C1 segment of cervical spinal cord (tissue), 14 donors: ENCODE measurements at regions not wholly inside any gene's neighbourhood (a gene's known extent, or its start where the extent isn't known, plus 50 kb on each side); places are given as distances from the start of the nearest gene placed in this dataset.
"Not testable (repeated sequence)": the region's sequence is repeated elsewhere in the genome, so short reads cannot be mapped to it uniquely, and the experiment has no call there.

Source experiments
- DNase-seq, 14 donors: peaks; one replicate each; lab custom pipeline; 2025; lab: John Stamatoyannopoulos, UW

- DNase-seq: not testable (repeated sequence)
Observed at GRCh38 chr5:179456075-179456474, 94.3 kb upstream of the RUFY1 start.

DNA sequence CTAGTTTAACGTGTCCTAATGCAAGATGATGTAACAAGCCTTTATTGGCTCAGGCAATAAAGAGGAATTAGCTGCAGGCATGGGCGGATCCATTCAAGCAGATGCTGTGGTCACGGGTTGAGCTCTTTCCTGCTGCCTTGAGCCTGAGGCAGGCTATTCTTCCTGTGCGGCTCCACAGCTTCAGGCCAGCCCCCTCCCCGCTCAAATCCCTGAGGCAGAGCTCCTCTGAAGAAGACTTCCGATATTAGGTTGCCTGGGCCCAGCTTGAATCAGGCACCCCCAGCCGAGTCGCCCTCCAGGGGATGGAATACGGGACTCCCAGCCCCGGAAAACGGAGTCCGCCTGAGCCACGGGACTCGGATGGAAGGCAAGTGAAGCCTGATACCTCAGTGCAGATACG lies 95.0 kb upstream of the RUFY1 start:
- DNase-seq: no peak

DNA sequence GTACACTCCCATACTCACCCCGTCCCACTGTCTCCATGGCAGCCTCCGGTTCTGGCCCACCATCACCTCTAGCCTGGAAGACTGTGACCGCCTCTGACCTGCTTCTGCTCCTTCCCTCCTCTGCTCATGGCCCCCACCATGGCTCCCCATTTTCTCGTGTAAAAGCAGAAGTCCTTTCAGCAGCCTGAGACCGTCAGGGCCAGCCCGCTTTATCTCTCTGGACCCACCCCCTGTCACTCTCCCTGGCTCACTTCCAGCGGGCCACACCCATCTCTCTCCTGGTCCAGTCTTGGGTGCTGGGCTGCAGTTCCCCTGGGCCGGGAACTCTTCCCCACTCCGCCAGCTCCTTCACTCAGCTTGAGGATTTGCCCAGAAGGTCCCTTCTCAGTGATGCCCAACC lies 96.0 kb upstream of the RUFY1 start:
- DNase-seq: no peak

DNA sequence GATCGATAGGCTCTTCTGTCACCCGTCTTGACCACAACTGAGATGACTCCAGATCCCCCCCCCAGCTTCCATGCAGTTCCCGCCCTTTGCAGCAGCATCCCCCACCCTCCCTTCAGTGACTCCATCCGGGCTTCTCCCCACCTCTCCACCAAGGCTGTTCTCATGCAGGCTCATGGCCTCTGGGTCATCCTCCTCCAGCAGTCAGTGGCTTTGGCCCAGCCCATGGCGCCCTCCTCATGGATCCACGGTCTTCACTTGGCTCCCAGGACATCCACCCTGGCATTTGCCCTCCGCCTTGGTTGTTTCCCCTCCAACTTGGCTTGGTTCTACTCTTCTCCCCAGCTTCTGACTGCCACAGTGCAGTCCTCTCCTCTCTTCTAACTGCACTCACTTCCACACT lies 96.7 kb upstream of the RUFY1 start:
- no peak for DNase-seq

DNA sequence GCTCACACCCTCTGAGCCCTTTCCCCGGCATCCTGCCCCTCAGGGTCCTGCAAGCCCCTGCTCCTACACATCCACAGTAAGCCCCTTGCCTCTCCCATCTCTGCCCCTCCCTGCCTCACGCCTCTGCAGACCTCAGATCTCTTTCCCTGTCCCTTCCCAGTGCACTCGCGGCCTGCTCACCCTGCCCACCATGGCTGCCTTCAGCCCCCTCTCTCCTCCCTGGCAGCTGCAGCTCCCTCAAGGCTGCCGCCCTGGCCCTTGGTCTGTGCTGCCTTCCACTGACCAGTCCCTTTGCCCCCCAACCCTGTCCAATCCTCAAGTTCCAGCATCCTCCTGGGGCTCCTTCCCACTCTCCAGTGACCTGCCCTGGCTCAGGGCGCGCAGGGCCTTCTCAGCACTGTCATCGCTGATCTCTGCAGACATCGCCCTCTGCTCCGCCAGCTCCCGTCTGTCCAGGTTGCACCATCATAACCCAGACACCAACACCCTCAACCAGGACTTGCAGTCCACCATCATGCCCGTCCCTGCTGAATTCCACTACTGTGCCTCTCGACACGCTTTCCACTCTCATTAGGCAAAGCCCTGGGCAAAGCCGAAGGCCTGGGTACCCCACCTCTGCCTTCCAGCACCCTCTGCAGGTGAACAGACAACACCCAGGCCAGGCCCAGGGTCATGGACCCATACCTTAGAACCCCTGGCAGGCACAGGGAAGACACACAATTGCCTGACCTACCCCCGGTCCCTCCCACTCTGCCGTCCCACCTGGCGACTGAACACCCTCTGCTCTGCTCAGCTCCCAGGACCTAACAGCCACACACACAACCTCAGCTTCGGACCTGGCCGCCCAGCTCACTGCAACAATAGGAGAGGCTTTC lies 97.8 kb upstream of the RUFY1 start:
- no peak for DNase-seq

GRCh38 chr5:179451828-179452196 lies 98.5 kb upstream of the RUFY1 start:
- no peak for DNase-seq

GRCh38 chr5:179451114-179451827 lies 99.1 kb upstream of the RUFY1 start:
- peak in 1 of 14 donors; percentile 6 for DNase-seq

- not testable (repeated sequence) for DNase-seq
Observed at GRCh38 chr5:179449950-179450349, 100.4 kb upstream of the RUFY1 start.

DNA sequence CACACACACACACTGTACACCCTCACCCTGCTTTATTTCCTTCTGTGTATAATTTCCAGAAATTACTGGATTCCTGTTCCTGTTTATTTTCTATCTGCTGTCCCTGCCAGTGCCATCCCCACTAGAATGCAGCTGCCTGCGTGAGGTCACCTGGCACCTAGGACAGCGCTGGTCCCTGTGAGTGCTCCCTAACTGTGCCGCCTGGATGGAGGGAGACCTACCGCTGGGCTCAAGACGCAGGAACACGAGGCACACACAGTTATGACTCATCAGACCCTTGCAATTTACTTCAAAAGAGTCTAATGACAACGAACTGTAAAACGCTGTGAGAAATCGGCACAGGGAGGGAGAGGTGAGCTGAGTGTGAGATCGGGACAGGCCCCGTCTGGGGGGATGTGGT lies 102.1 kb upstream of the RUFY1 start:
- not testable (repeated sequence) for DNase-seq

DNA sequence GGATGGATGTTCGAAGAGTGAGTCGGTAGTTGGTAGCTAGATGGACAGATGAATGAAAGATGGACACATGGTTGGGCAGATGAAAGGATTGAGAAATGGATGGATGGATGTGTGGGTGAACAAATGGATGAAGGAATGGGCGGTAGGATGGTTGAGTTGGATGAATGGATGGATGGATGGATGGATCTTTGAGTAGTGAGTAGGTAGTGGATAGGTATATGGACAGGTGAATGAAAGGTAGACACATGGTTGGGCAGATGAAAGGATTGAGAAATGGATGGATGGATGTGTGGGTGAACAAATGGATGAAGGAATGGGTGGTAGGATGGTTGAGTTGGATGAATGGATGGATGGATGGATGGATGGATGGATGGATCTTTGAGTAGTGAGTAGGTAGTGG lies 97.0 kb upstream of the ADAMTS2 start:
- not testable (repeated sequence) for DNase-seq

GRCh38 chr5:179439181-179439985 lies 94.1 kb upstream of the ADAMTS2 start:
- DNase-seq: no peak

- DNase-seq: no peak
Observed at GRCh38 chr5:179438461-179438860, 93.2 kb upstream of the ADAMTS2 start.

- no peak for DNase-seq
Observed at GRCh38 chr5:179438011-179438441, 92.8 kb upstream of the ADAMTS2 start.

DNA sequence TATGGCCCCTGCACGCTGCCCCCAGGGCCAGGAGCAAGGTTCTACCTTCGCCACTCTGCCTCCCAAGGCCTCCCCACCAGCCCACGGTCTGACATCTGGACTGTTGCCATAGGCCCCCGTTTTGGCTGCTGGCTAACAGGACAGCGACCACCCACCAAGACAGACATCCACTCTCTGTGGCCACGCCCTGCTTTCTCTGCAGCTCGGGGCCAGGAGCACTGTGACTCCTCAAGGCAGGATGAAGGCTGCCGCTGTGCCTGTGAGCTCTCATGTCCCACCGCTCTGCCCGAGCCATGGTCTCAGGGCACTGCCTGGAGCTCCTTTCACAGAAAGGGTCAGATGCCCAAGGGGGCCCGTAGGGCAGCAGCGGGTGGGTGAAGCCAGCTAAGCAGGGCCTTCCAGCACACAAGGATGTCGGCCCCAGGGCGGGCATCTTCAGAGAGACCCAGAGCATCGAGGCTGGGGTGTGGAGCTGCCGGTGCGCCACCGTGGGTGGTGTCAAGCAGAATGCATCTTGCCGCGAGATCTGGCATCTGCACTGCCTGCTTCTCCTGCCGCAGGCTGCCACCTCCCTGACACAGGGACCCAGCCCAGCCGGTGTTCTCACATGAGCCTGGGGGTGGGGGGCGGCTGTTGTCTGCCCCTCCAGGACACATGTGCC lies 92.2 kb upstream of the ADAMTS2 start:
- no peak for DNase-seq

DNA sequence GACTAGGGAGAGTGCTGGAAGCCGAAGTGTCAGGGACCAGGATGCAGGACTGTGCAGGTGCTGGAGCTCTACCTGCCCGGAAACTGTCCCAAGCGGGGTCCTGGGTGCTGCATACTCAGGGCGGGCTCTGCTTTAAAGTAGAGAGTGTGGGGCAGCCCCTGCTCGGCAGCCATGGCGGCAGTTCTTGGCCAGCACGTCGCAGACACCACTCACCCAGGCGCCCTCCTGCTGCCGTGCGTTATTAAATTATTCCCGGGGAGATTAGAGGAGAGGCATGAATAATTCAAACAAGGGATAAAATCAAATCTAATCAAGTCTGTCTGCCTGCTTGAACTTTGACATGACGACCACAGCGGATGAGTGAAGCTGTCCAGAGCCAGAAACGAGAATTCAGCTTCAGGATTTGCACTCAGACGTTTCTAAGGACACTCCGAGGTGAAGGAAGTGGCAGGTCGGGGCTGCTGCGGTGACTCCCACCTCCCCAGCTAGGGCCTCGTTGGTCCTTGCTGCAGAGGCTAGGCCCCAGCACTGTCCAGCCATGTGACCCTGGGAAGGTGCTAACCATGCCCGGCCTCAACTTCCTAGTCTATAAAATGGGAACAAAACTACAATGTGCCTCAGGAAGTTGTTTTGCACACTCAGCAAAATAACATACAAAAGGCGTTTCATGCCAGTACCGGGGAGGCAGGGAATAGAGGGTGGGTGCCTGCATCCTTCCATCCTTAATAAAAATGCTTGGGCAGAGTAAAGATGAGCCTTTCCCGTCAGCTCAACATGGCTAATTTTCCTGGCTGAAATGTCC lies 91.3 kb upstream of the ADAMTS2 start:
- DNase-seq: no peak

DNA sequence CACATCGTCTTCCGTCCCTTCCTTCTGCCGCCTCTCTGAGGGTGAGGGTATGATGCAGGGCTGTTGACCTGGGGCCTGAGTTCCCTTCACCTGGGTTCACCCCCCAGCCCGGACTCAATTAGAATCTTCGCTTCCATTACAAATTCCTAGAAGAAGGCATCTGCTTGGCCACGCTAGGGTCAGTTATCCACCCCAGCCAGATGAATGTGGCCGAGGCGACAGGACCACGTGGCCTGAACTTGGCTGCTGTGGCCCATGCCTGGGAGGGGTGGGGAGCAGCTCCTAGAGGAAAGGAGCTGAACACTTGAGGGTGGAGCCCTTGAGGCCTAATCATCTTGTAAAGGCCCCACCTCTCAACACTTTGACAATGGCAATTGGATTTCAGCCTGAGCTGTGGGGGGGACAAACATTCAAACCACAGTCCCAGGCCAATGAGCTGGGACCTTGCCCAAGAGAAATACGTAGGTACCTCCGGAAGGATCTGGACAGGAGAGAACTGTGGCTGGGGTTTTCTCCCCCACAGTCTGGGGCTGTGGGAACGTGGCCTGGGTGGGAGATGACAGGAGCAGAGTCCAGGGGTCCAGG lies 90.6 kb upstream of the ADAMTS2 start:
- DNase-seq: no peak

GRCh38 chr5:179435181-179435580 lies 89.9 kb upstream of the ADAMTS2 start:
- DNase-seq: no peak

DNA sequence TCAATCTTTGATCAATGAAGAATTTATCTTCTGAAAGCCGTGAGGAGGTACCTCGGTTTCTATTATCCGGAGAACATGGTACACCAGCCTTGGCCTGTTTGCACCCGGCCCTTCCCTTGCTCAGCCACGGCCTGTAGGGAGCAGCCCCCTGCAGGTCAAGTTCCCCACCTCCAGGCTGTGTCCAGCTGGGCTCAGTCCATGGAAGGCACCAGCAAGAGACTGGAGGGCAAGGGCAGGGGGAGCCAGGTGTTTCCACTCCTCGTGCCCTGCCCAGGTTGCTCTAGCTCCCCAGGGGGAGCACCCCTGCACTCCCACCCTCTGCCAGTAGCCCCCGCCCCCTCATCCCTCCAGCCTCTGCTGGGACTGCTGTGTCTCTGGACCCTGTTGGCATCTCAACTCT lies 87.3 kb upstream of the ADAMTS2 start:
- no peak for DNase-seq

GRCh38 chr5:179431221-179431824 lies 86.1 kb upstream of the ADAMTS2 start:
- no peak for DNase-seq
